ENCODE measurements at regions not wholly inside any gene's neighbourhood (a gene's known extent, or its start where the extent isn't known, plus 50 kb on each side); places are given as distances from the start of the nearest gene placed in this dataset.

DNA sequence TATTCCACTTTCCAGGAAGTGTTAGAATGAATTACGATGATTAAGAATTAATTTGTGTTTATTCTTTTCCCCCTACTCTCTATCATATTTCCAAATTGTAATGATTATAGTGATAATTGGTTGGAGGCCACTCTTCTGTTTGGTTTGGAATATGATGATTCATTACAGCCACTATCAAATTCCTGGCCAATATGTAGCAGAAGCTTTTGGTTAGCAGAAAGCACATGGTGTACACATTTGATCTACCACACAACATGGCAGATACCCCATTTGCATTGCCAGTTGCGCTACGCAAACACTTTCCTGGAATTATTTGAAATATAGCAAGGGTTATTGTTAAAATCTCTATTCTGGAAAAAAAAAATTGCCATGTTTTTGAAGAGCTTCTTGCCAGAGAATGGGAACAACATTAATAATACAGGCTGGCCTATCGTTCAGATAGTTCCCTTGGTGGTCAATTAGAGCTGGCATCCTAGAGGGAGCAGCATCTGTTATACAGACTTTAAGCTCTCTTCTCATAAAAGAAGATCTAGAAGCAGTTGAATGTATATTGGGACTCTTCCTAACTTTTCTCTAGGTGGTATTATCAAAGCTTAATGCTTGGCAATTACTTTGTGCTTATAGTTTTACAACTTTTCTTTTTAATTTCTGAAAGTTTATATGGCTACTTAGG, 455.0 kb upstream of the ACTBL2 start:
- Histone ChIP-seq H3K4me1 (no peaks in the 10 kb centered on the region), H3K9me3 (no peaks in the 10 kb centered on the region), H3K36me3 (no peaks in the 10 kb centered on the region), H3K27me3 (no peaks in the 10 kb centered on the region), H3K4me3 (no peak overlapping the region), H3K27ac (no peak overlapping the region)
- TF ChIP-seq, protein P1, sequence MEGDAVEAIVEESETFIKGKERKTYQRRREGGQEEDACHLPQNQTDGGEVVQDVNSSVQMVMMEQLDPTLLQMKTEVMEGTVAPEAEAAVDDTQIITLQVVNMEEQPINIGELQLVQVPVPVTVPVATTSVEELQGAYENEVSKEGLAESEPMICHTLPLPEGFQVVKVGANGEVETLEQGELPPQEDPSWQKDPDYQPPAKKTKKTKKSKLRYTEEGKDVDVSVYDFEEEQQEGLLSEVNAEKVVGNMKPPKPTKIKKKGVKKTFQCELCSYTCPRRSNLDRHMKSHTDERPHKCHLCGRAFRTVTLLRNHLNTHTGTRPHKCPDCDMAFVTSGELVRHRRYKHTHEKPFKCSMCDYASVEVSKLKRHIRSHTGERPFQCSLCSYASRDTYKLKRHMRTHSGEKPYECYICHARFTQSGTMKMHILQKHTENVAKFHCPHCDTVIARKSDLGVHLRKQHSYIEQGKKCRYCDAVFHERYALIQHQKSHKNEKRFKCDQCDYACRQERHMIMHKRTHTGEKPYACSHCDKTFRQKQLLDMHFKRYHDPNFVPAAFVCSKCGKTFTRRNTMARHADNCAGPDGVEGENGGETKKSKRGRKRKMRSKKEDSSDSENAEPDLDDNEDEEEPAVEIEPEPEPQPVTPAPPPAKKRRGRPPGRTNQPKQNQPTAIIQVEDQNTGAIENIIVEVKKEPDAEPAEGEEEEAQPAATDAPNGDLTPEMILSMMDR (IDR thresholded peaks at IDR 0.05) = no peak
- TF ChIP-seq EP300 (IDR thresholded peaks at IDR 0.05) = no peak
- no peak for TF ChIP-seq POLR2AphosphoS5 (IDR thresholded peaks at IDR 0.05)
- no peak for TF ChIP-seq POLR2A (IDR thresholded peaks at IDR 0.05)
- ATAC-seq = no peak
- 80 to 91% methylated on average over 4 of the region's 4 CpGs for WGBS, 2 donors (ENCODE audit: low coverage in 1 of 2)

DNA sequence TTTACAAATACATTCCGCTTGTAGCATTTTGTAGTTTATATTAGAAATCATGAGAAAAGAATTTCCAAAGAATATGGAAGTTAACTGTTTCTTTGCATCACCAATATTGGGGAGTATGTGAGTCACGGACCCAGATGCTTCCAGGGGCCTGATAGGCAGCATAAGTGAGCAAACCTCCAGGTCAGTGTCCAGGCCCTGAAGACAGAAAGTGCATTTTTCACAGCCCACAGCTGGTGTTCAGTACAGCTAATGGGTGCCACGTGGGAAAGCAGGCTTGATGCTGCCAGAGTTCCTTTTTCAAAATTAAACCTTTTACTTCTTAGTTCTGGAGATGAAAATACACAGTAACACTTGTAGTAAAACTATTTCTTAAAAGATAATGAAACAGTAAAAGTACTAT, 454.4 kb upstream of the ACTBL2 start:
- H3K36me3 ChIP-seq = no peaks in the 10 kb centered on the region
- ATAC-seq = no peak
- no peaks in the 10 kb centered on the region for H3K9me3 ChIP-seq
- no peak overlapping the region for H3K4me3 ChIP-seq
- H3K27ac ChIP-seq = no peak overlapping the region
- 58 to 60% methylated on average over 1 to 3 of the region's 3 CpGs for WGBS, 2 donors (ENCODE audit: low coverage in 1 of 2)
- no peaks in the 10 kb centered on the region for H3K4me1 ChIP-seq
- TF ChIP-seq POLR2AphosphoS5 (IDR thresholded peaks at IDR 0.05) (no peak), POLR2A (IDR thresholded peaks at IDR 0.05) (no peak), EP300 (IDR thresholded peaks at IDR 0.05) (no peak)
- TF ChIP-seq, protein P1 (IDR thresholded peaks at IDR 0.05) = no peak
- H3K27me3 ChIP-seq = no peaks in the 10 kb centered on the region

GRCh38 chr5:57932761-57933160, 450.1 kb upstream of the ACTBL2 start:
- no peak overlapping the region for H3K27ac ChIP-seq
- no peak for ATAC-seq
- WGBS, 2 donors (ENCODE audit: low coverage in 1 of 2) = 47 to 75% methylated on average over 2 to 3 of the region's 3 CpGs

DNA sequence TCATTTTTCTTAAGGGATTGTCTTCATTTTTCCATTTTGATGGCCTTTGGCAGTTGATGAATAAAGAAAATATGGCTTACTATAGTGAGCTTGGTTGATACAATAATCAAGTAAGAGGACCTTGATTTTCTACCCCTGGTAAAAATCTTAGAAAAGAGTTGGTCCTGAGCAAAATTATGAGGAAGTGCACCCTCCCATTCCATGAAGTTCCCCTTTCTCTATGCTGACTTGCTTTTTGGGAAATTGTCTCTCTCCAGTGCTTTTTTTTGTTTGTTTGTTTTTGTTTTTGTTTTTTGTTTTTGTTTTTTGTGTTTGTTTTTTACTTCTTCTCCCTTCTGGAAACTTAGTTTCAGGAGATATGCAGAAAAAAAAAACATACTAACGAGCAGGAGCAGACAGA, 449.2 kb upstream of the ACTBL2 start:
- Histone ChIP-seq H3K36me3 (no peaks in the 10 kb centered on the region), H3K9me3 (peaks cover 0 to 8% (median 0%) of the 10 kb centered on the region in 3 donors), H3K27ac (no peak overlapping the region), H3K4me1 (no peaks in the 10 kb centered on the region), H3K4me3 (no peak overlapping the region), H3K27me3 (no peaks in the 10 kb centered on the region)
- WGBS, 2 donors (ENCODE audit: low coverage in 1 of 2) = 60 to 80% methylated on average over 1 of the region's 1 CpG
- TF ChIP-seq POLR2A (IDR thresholded peaks at IDR 0.05) = no peak
- TF ChIP-seq, protein P1 (IDR thresholded peaks at IDR 0.05) = no peak
- no peak for TF ChIP-seq POLR2AphosphoS5 (IDR thresholded peaks at IDR 0.05)
- no peak for TF ChIP-seq EP300 (IDR thresholded peaks at IDR 0.05)
- ATAC-seq = no peak

More at GRCh38 chr5:57932761-57933160, 450.1 kb upstream of the ACTBL2 start:
- Histone ChIP-seq H3K4me1 (no peaks in the 10 kb centered on the region), H3K36me3 (no peaks in the 10 kb centered on the region), H3K4me3 (no peak overlapping the region), H3K27me3 (no peaks in the 10 kb centered on the region), H3K9me3 (peaks cover 0 to 8% (median 0%) of the 10 kb centered on the region in 3 donors)
- TF ChIP-seq EP300 (IDR thresholded peaks at IDR 0.05) = no peak
- TF ChIP-seq, protein P1 (IDR thresholded peaks at IDR 0.05) = no peak
- no peak for TF ChIP-seq POLR2A (IDR thresholded peaks at IDR 0.05)
- TF ChIP-seq POLR2AphosphoS5 (IDR thresholded peaks at IDR 0.05) = no peak

- Histone ChIP-seq H3K9me3 (peaks cover 0 to 8% (median 0%) of the 10 kb centered on the region in 3 donors), H3K27me3 (no peaks in the 10 kb centered on the region), H3K4me3 (no peak overlapping the region), H3K4me1 (no peaks in the 10 kb centered on the region), H3K27ac (no peak overlapping the region), H3K36me3 (no peaks in the 10 kb centered on the region)
- ATAC-seq = no peak
- TF ChIP-seq POLR2A (IDR thresholded peaks at IDR 0.05) (no peak), EP300 (IDR thresholded peaks at IDR 0.05) (no peak), POLR2AphosphoS5 (IDR thresholded peaks at IDR 0.05) (no peak)
- TF ChIP-seq, protein P1 (IDR thresholded peaks at IDR 0.05) = no peak
Observed at GRCh38 chr5:57931352-57931751, 448.7 kb upstream of the ACTBL2 start.
